ENCODE measurements at regions not wholly inside any gene's neighbourhood (a gene's known extent, or its start where the extent isn't known, plus 50 kb on each side); places are given as distances from the start of the nearest gene placed in this dataset.

GRCh38 chr16:6926762-6927161, 405.9 kb upstream of the RBFOX1 start:
- Histone ChIP-seq H3K4me1 (ENCODE audit: insufficient read depth, low read length) (no peaks in the 10 kb centered on the region), H3K9me3 (ENCODE audit: low read length) (no peaks in the 10 kb centered on the region), H2AFZ (ENCODE audit: low read depth, low read length) (no peak overlapping the region), H3K4me3 (ENCODE audit: low read length) (no peak overlapping the region), H3K36me3 (ENCODE audit: insufficient read depth, low read length) (no peaks in the 10 kb centered on the region), H3K27me3 (ENCODE audit: insufficient read depth, low read length) (no peaks in the 10 kb centered on the region)

DNA sequence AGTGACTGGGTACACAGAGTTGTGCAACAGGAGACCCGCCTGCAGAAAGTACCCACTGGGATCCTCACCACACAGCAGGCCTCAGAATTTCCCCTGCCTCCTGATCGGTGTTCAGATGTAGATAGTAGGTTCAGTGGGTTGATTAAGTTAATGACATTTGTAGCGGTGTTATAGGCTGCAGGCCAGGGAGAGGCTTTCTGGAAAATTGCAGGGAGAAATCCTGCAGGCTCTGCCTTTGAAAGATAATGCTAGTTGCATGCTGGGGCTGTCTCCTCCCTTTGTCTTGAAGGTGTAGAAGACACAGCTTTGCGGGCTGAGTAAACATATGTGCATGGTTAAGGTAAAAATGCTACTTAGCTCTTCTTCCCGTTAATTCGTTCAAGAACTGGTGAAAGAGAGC, 406.3 kb upstream of the RBFOX1 start:
- Histone ChIP-seq H3K27me3 (ENCODE audit: insufficient read depth, low read length) (no peaks in the 10 kb centered on the region), H3K36me3 (ENCODE audit: insufficient read depth, low read length) (no peaks in the 10 kb centered on the region), H2AFZ (ENCODE audit: low read depth, low read length) (no peak overlapping the region), H3K4me3 (ENCODE audit: low read length) (no peak overlapping the region), H3K9me3 (ENCODE audit: low read length) (no peaks in the 10 kb centered on the region), H3K4me1 (ENCODE audit: insufficient read depth, low read length) (no peaks in the 10 kb centered on the region)

GRCh38 chr16:6918646-6919045, 414.0 kb upstream of the RBFOX1 start:
- Histone ChIP-seq H2AFZ (ENCODE audit: low read depth, low read length) (no peak overlapping the region), H3K27me3 (ENCODE audit: insufficient read depth, low read length) (no peaks in the 10 kb centered on the region), H3K4me3 (ENCODE audit: low read length) (no peak overlapping the region), H3K36me3 (ENCODE audit: insufficient read depth, low read length) (no peaks in the 10 kb centered on the region), H3K4me1 (ENCODE audit: insufficient read depth, low read length) (no peaks in the 10 kb centered on the region), H3K9me3 (ENCODE audit: low read length) (no peaks in the 10 kb centered on the region)

- H3K4me1 ChIP-seq (ENCODE audit: insufficient read depth, low read length) = no peaks in the 10 kb centered on the region
- no peaks in the 10 kb centered on the region for H3K27me3 ChIP-seq (ENCODE audit: insufficient read depth, low read length)
- H3K9me3 ChIP-seq (ENCODE audit: low read length) = no peaks in the 10 kb centered on the region
- H3K4me3 ChIP-seq (ENCODE audit: low read length) = no peak overlapping the region
- no peak overlapping the region for H2AFZ ChIP-seq (ENCODE audit: low read depth, low read length)
- H3K36me3 ChIP-seq (ENCODE audit: insufficient read depth, low read length) = no peaks in the 10 kb centered on the region
Measured at GRCh38 chr16:6916946-6917345, 415.7 kb upstream of the RBFOX1 start.

GRCh38 chr16:6913566-6913965, 419.1 kb upstream of the RBFOX1 start:
- Histone ChIP-seq H3K4me1 (ENCODE audit: insufficient read depth, low read length) (no peaks in the 10 kb centered on the region), H3K36me3 (ENCODE audit: insufficient read depth, low read length) (no peaks in the 10 kb centered on the region), H3K27me3 (ENCODE audit: insufficient read depth, low read length) (no peaks in the 10 kb centered on the region), H2AFZ (ENCODE audit: low read depth, low read length) (no peak overlapping the region), H3K9me3 (ENCODE audit: low read length) (no peaks in the 10 kb centered on the region), H3K4me3 (ENCODE audit: low read length) (no peak overlapping the region)

DNA sequence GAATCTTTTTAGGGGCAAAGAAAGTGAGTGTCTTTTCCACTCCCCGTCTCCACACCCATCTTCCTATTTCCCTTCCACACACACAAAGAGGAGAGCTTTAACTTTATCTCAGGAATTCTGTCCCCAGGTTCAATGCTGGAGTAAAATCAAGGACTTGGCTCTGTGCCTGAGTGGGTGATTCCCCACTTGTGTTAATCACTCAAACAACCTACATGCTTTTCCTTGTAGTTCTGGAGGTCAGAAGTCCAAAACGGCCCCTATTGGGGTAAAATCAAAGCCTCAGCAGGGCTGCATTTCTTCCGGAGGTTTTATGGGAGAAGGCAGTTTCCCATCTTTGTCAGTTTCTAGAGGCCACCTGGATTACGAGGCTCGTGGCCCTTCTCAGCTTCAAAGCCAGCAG, 422.3 kb upstream of the RBFOX1 start:
- Histone ChIP-seq H3K9me3 (ENCODE audit: low read length) (no peaks in the 10 kb centered on the region), H3K4me1 (ENCODE audit: insufficient read depth, low read length) (no peaks in the 10 kb centered on the region), H3K36me3 (ENCODE audit: insufficient read depth, low read length) (no peaks in the 10 kb centered on the region), H2AFZ (ENCODE audit: low read depth, low read length) (no peak overlapping the region), H3K27me3 (ENCODE audit: insufficient read depth, low read length) (no peaks in the 10 kb centered on the region), H3K4me3 (ENCODE audit: low read length) (no peak overlapping the region)

GRCh38 chr16:6905601-6906000, 427.0 kb upstream of the RBFOX1 start:
- no peaks in the 10 kb centered on the region for H3K27me3 ChIP-seq (ENCODE audit: insufficient read depth, low read length)
- no peaks in the 10 kb centered on the region for H3K9me3 ChIP-seq (ENCODE audit: low read length)
- no peaks in the 10 kb centered on the region for H3K36me3 ChIP-seq (ENCODE audit: insufficient read depth, low read length)
- no peak overlapping the region for H3K4me3 ChIP-seq (ENCODE audit: low read length)
- no peak overlapping the region for H2AFZ ChIP-seq (ENCODE audit: low read depth, low read length)
- no peaks in the 10 kb centered on the region for H3K4me1 ChIP-seq (ENCODE audit: insufficient read depth, low read length)

DNA sequence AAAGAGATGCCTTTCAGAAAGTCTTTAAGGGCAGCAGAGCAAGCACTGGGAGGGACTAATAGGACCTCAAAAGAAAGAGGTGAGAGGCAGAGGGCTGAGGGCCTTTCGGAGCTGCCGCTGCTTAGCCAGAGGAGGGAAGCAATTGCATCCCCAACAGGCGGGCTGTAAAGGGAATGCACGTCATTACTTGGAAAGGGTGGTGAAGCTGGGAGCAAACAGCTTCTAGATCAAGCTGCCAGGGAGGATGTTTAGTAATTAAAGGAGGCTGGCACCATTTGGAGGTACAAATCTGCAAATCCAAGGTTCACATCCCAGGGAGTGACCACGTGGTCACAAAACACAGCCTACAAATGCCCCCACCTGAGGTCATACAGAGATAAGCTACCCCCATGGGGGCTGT, 429.0 kb upstream of the RBFOX1 start:
- H3K4me3 ChIP-seq (ENCODE audit: low read length) = no peak overlapping the region
- H3K36me3 ChIP-seq (ENCODE audit: insufficient read depth, low read length) = no peaks in the 10 kb centered on the region
- H3K27me3 ChIP-seq (ENCODE audit: insufficient read depth, low read length) = no peaks in the 10 kb centered on the region
- H3K9me3 ChIP-seq (ENCODE audit: low read length) = no peaks in the 10 kb centered on the region
- no peak overlapping the region for H2AFZ ChIP-seq (ENCODE audit: low read depth, low read length)
- no peaks in the 10 kb centered on the region for H3K4me1 ChIP-seq (ENCODE audit: insufficient read depth, low read length)

DNA sequence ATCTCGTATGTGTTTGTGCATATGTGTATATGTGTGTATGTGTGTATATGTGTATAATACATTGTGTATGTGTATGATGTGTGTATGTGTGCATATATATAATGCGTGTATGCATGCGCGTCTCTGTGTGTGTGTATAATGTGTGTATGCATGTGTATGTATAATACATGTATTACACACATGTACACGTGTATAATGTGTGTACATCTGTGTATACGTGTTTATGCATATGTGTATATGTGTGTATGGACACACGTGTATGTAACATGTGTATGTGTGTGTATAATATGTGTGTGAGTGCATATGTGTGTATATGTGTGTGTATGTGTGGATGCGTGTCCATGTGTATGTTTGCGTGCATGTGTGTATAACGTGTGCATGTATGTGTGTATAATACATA, 433.7 kb upstream of the RBFOX1 start:
- Histone ChIP-seq H2AFZ (ENCODE audit: low read depth, low read length) (no peak overlapping the region), H3K4me3 (ENCODE audit: low read length) (no peak overlapping the region), H3K9me3 (ENCODE audit: low read length) (no peaks in the 10 kb centered on the region), H3K36me3 (ENCODE audit: insufficient read depth, low read length) (no peaks in the 10 kb centered on the region), H3K4me1 (ENCODE audit: insufficient read depth, low read length) (peaks cover 3% of the 10 kb centered on the region), H3K27me3 (ENCODE audit: insufficient read depth, low read length) (no peaks in the 10 kb centered on the region)

DNA sequence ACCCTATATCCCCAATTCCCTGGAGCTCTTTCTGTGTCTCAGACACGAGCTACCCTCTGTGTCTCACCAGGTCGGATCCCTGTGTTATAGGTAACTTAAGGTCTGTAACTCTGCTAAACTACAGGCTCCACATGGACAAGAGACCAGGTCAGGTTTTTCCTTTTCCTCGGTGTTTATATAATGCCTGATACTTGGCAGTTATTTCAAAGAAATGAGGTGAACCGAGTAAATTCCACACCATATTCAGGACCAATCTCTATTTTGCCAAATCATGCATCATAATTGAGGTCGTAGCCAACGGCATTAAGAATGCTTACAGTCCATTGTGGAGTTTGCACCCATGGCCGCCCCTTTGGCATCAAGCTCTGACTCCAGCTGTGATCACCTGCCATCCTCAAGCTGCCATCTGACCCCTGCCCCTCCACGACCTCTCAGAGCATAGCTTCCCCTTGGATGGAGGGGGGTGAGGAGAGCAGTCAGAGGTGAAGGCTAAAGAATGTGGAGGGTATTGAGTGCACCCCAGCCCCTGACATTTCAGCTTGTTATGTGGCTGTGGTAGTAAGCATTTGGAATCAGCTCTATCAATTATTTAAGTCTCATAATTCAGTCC, 434.7 kb upstream of the RBFOX1 start:
- Histone ChIP-seq H3K36me3 (ENCODE audit: insufficient read depth, low read length) (no peaks in the 10 kb centered on the region), H3K9me3 (ENCODE audit: low read length) (no peaks in the 10 kb centered on the region), H3K27me3 (ENCODE audit: insufficient read depth, low read length) (no peaks in the 10 kb centered on the region), H2AFZ (ENCODE audit: low read depth, low read length) (no peak overlapping the region), H3K4me1 (ENCODE audit: insufficient read depth, low read length) (peaks cover 3% of the 10 kb centered on the region), H3K4me3 (ENCODE audit: low read length) (no peak overlapping the region)

GRCh38 chr16:6892966-6893365, 439.7 kb upstream of the RBFOX1 start:
- Histone ChIP-seq H3K4me1 (ENCODE audit: insufficient read depth, low read length) (peaks cover under 1% of the 10 kb centered on the region), H3K27me3 (ENCODE audit: insufficient read depth, low read length) (no peaks in the 10 kb centered on the region), H3K4me3 (ENCODE audit: low read length) (no peak overlapping the region), H2AFZ (ENCODE audit: low read depth, low read length) (no peak overlapping the region), H3K9me3 (ENCODE audit: low read length) (no peaks in the 10 kb centered on the region), H3K36me3 (ENCODE audit: insufficient read depth, low read length) (no peaks in the 10 kb centered on the region)

GRCh38 chr16:6891496-6891895, 441.1 kb upstream of the RBFOX1 start:
- no peaks in the 10 kb centered on the region for H3K36me3 ChIP-seq (ENCODE audit: insufficient read depth, low read length)
- H2AFZ ChIP-seq (ENCODE audit: low read depth, low read length) = no peak overlapping the region
- no peak overlapping the region for H3K4me3 ChIP-seq (ENCODE audit: low read length)
- no peaks in the 10 kb centered on the region for H3K4me1 ChIP-seq (ENCODE audit: insufficient read depth, low read length)
- no peaks in the 10 kb centered on the region for H3K9me3 ChIP-seq (ENCODE audit: low read length)
- no peaks in the 10 kb centered on the region for H3K27me3 ChIP-seq (ENCODE audit: insufficient read depth, low read length)

GRCh38 chr16:6888531-6888930, 444.1 kb upstream of the RBFOX1 start:
- H3K27me3 ChIP-seq (ENCODE audit: insufficient read depth, low read length) = no peaks in the 10 kb centered on the region
- no peaks in the 10 kb centered on the region for H3K9me3 ChIP-seq (ENCODE audit: low read length)
- no peaks in the 10 kb centered on the region for H3K36me3 ChIP-seq (ENCODE audit: insufficient read depth, low read length)
- H3K4me1 ChIP-seq (ENCODE audit: insufficient read depth, low read length) = no peaks in the 10 kb centered on the region
- H2AFZ ChIP-seq (ENCODE audit: low read depth, low read length) = no peak overlapping the region
- no peak overlapping the region for H3K4me3 ChIP-seq (ENCODE audit: low read length)

DNA sequence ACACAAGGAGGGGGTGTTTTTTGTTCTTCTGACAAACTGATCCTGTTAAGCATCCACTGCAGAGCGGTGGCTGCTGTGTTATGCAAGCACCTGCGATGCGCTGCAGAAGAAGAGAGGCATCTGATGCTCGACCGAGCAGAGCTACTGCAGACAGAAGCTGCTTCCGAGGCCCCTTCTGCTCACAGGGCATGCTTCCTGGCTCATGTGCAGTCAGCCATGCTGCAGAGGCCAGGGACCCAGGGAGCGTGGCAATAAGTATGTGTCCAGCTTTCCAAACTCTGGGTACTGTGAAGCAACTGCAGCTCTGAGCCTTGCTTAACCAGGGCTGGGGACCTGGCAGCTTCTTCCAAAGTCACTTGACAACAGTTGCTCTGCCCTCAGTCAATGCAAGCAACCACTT, 448.6 kb upstream of the RBFOX1 start:
- no peaks in the 10 kb centered on the region for H3K27me3 ChIP-seq (ENCODE audit: insufficient read depth, low read length)
- no peaks in the 10 kb centered on the region for H3K9me3 ChIP-seq (ENCODE audit: low read length)
- H3K4me3 ChIP-seq (ENCODE audit: low read length) = no peak overlapping the region
- H3K36me3 ChIP-seq (ENCODE audit: insufficient read depth, low read length) = no peaks in the 10 kb centered on the region
- no peak overlapping the region for H2AFZ ChIP-seq (ENCODE audit: low read depth, low read length)
- no peaks in the 10 kb centered on the region for H3K4me1 ChIP-seq (ENCODE audit: insufficient read depth, low read length)

All from neuron (in vitro differentiated cells).